Mammary epithelial cell (primary cell): ENCODE measurements at regions not wholly inside any gene's neighbourhood (a gene's known extent, or its start where the extent isn't known, plus 50 kb on each side); places are given as distances from the start of the nearest gene placed in this dataset.

Experiments used
- EZH2 ChIP-seq: IDR thresholded peaks from 2 replicates; pipeline ENCODE4 v1.6.1; 2012; ENCODE audit warnings: low read length, inconsistent platforms, borderline replicate concordance
- TF ChIP-seq, protein P1 (sequence below), 2 donors: IDR thresholded peaks in 1 of 2; conservative IDR thresholded peaks in 1 of 2; 2 replicates each; pipeline ENCODE4 v1.5.1; 2011 to 2012; ENCODE audit warnings: inconsistent platforms in 2 of 2, low read length in 2 of 2, mild to moderate bottlenecking in 2 of 2, control low read depth in 1 of 2, low read depth in 1 of 2; ENCODE audit not compliant: insufficient read depth in 1 of 2; ENCODE audit errors: extremely low read depth in 1 of 2

DNA sequence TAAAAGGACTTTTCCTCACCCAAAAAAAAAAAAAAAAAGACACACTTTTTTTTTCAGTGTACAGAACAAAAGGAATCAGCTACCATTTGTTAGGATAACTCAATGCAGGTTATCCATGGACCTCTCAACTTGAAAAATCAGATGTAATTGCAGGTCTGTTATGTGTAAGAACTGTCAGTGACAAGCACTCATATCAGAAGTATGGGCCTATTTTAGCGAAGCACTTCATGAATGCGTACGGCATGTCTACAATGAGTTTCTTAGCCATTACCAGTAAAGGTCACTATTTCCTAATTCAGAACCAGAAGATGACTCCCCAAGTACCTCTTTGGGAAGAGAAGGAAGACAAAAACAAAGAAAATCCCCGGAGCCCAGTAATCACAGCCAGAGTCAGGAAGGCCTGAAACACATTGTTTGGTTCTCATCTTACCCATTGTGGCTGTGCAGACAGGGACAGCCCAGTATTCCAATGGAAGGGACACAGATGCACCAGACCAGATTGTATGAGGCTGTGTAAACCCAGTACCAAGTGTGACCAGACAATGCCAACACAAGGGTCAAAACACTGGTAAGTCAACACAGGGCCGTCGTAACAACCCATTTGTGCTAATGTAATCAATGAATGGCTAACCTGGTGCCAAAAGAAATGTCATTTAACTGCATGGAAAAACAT, 188.0 kb downstream of the PMP22 start:
- TF ChIP-seq, protein P1, sequence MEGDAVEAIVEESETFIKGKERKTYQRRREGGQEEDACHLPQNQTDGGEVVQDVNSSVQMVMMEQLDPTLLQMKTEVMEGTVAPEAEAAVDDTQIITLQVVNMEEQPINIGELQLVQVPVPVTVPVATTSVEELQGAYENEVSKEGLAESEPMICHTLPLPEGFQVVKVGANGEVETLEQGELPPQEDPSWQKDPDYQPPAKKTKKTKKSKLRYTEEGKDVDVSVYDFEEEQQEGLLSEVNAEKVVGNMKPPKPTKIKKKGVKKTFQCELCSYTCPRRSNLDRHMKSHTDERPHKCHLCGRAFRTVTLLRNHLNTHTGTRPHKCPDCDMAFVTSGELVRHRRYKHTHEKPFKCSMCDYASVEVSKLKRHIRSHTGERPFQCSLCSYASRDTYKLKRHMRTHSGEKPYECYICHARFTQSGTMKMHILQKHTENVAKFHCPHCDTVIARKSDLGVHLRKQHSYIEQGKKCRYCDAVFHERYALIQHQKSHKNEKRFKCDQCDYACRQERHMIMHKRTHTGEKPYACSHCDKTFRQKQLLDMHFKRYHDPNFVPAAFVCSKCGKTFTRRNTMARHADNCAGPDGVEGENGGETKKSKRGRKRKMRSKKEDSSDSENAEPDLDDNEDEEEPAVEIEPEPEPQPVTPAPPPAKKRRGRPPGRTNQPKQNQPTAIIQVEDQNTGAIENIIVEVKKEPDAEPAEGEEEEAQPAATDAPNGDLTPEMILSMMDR (conservative IDR thresholded peaks at IDR 0.05 in 1 of 2, IDR thresholded peaks at IDR 0.05 in 1 of 2; ENCODE audit: extremely low read depth in 1 of 2, insufficient read depth in 1 of 2, low read depth in 1 of 2, low read length in 2 of 2) = no peak
- no peak for TF ChIP-seq EZH2
